Right atrium auricular region (tissue), 2 donors: ENCODE measurements at regions not wholly inside any gene's neighbourhood (a gene's known extent, or its start where the extent isn't known, plus 50 kb on each side); places are given as distances from the start of the nearest gene placed in this dataset.

ENCODE experiments used
- DNase-seq: peaks from one replicate; pipeline ENCODE4 v3.0.0-alpha.2; 2019; ENCODE audit warnings: low spot score
- H3K27ac ChIP-seq, 2 donors: fragments of 200-600 bp; sonication (generic); 1 replicate in 1 of 2; 2 replicates in 1 of 2; pipeline ENCODE4 v1.5.1; 2016 to 2019
- H3K27me3 ChIP-seq, 2 donors: fragments of 200-600 bp; sonication (generic); one replicate each; pipeline versions ENCODE4 v1.5.1 to v1.6.0; 2017 to 2019
- H3K36me3 ChIP-seq: fragments of 200-600 bp; sonication (generic); one replicate; pipeline ENCODE4 v1.5.1; 2016
- H3K4me1 ChIP-seq, 2 donors: fragments of 200-600 bp; sonication (generic); one replicate each; pipeline versions ENCODE4 v1.5.1 to v1.6.0; 2017 to 2019
- H3K4me3 ChIP-seq, 2 donors: fragments of 200-600 bp; sonication (generic); 1 replicate in 1 of 2; 2 replicates in 1 of 2; pipeline ENCODE4 v1.5.1; 2017 to 2019; ENCODE audit warnings: mild to moderate bottlenecking in 1 of 2, moderate library complexity in 1 of 2
- H3K9me3 ChIP-seq, 2 donors: fragments of 200-600 bp; sonication (generic); one replicate each; pipeline ENCODE4 v1.5.1; 2019
- TF ChIP-seq, protein P1 (sequence below), 2 donors: fragments of 200-600 bp; sonication (generic); IDR thresholded peaks; one replicate each; pipeline ENCODE4 v1.5.1; 2019; ENCODE audit warnings: antibody characterized with exemption in 2 of 2

DNA sequence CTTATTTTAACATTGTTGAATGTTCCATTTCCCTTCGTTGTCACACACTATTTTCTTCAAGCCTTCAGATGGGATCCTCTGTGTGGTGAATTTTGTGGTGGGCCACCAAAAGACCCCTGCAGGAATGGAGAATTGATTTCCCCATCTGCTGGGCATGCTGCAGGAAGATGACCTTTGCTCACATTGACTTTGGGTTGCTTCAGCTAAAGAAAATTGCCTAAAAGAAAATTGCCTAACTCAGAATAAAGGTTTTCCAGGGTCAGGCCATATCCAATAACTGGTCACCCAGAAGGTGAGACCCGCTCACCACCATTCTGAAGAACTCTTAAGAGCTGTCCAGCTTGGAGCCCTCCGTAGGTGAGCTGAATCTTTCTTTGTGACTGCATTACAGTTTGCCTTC lies 192.5 kb downstream of the CDH7 start:
- Histone ChIP-seq H3K27me3 (no peaks in the 10 kb centered on the region), H3K27ac (no peak overlapping the region), H3K4me1 (no peaks in the 10 kb centered on the region), H3K4me3 (no peak overlapping the region), H3K36me3 (no peaks in the 10 kb centered on the region), H3K9me3 (no peaks in the 10 kb centered on the region)
- no peak for DNase-seq
- TF ChIP-seq, protein P1, sequence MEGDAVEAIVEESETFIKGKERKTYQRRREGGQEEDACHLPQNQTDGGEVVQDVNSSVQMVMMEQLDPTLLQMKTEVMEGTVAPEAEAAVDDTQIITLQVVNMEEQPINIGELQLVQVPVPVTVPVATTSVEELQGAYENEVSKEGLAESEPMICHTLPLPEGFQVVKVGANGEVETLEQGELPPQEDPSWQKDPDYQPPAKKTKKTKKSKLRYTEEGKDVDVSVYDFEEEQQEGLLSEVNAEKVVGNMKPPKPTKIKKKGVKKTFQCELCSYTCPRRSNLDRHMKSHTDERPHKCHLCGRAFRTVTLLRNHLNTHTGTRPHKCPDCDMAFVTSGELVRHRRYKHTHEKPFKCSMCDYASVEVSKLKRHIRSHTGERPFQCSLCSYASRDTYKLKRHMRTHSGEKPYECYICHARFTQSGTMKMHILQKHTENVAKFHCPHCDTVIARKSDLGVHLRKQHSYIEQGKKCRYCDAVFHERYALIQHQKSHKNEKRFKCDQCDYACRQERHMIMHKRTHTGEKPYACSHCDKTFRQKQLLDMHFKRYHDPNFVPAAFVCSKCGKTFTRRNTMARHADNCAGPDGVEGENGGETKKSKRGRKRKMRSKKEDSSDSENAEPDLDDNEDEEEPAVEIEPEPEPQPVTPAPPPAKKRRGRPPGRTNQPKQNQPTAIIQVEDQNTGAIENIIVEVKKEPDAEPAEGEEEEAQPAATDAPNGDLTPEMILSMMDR (IDR thresholded peaks at IDR 0.05): no peak

DNA sequence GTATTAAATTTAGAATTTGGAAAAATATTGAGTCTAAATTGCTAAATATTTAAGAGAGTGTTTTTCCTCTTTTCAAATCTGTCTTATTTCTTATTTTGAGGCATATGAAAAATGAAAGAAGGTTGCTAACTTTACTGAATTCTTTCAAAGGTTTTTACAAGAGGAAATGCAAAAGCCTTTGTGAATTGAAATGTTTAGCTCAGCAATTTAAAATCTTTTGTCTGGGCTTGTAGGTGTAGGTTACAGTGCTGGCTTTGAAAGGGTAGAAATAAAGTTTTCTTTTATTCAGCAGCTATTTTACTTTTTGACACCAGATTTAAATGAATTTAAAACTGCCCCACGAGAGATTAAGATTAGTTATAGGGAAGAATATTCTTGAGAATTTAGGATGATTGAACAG lies 192.0 kb downstream of the CDH7 start:
- Histone ChIP-seq H3K4me1 (no peaks in the 10 kb centered on the region), H3K9me3 (no peaks in the 10 kb centered on the region), H3K4me3 (no peak overlapping the region), H3K36me3 (no peaks in the 10 kb centered on the region), H3K27me3 (no peaks in the 10 kb centered on the region), H3K27ac (no peak overlapping the region)
- no peak for DNase-seq
- TF ChIP-seq, protein P1 (IDR thresholded peaks at IDR 0.05): no peak

DNA sequence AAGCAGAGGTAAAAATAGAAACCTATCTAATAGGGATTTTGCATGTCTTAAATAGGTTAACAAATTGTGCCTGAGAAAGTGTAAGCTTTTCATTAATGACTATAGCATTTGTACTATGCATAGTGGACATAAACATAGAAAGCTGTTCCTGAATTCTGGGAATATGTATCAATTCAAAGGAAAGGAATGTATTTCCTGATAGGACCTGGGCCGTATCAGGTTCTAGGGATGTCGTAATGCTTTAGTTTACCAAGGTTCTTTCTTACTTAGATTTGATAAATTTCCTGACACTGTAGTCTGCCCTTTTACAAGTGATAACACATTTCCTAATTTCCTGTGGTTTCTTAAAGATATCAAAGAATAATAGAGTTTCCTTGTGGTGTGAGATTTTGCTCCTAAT lies 191.3 kb downstream of the CDH7 start:
- no peak for DNase-seq
- no peak overlapping the region for H3K27ac ChIP-seq
- TF ChIP-seq, protein P1 (IDR thresholded peaks at IDR 0.05): no peak
- no peaks in the 10 kb centered on the region for H3K4me1 ChIP-seq
- no peaks in the 10 kb centered on the region for H3K36me3 ChIP-seq
- no peaks in the 10 kb centered on the region for H3K27me3 ChIP-seq
- no peaks in the 10 kb centered on the region for H3K9me3 ChIP-seq
- H3K4me3 ChIP-seq: no peak overlapping the region

DNA sequence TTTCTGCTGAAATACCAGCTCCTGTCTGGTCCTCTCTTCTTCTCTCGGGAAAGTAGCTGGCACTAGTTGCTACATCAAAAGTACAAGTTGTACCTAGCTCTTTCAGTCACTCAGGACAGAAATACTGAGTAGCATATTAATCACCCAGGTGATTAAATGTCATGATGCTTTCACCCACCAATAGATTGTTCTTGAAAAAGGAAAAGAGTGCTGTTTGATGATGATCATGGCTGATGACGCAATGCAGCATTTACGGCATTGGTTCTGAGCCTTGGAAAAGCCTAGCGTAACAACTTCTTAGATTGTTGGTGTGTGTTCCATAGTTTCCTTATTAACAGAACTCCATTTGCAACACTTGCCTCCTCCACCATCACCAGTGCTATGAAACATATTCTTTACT lies 190.7 kb downstream of the CDH7 start:
- H3K36me3 ChIP-seq: no peaks in the 10 kb centered on the region
- TF ChIP-seq, protein P1 (IDR thresholded peaks at IDR 0.05): no peak
- no peaks in the 10 kb centered on the region for H3K9me3 ChIP-seq
- no peak overlapping the region for H3K4me3 ChIP-seq
- H3K4me1 ChIP-seq: no peaks in the 10 kb centered on the region
- no peaks in the 10 kb centered on the region for H3K27me3 ChIP-seq
- H3K27ac ChIP-seq: no peak overlapping the region
- DNase-seq: no peak
